ENCODE measurements at regions not wholly inside any gene's neighbourhood (a gene's known extent, or its start where the extent isn't known, plus 50 kb on each side); places are given as distances from the start of the nearest gene placed in this dataset.

DNA sequence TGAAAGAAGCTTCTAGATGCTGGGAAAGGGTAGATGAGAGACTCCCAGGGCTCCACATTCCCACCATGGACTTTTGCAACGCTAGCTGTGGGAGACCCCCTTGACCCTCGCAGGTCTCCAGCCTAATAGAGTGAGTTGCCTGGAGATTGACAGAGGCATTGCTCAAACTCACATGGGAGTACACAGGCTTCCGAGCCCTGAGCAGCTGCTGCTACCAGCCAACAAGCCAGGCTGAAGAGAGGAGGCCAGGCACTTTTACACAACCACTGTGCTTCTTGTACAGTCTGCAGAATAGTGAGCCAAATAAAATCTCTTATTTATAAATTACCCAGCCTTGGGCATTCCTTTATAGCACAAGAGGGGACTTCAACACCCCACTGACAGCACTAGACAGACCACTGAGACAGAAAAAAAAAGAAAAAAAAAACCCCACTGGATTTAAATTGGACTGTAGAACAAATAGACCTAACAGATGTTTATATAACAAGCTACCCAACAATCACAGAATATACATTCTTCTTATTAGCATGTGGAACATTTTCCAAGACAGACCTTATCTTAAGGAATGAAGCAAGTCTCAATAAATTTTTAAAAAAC, 146.2 kb downstream of the ZFAND4 start:
- in situ Hi-C loops (cut with MboI), result no loop called here
- H3K79me2 ChIP-seq (ENCODE audit: control insufficient read depth, insufficient read depth, low read length), result no peaks in the 10 kb centered on the region
- H3K27me3 ChIP-seq (replicated peaks in 1 of 2; ENCODE audit: control insufficient read depth in 2 of 2, insufficient read depth in 2 of 2, low read length in 1 of 2), result no peaks in the 10 kb centered on the region
- no peak overlapping the region for H3K27ac ChIP-seq (ENCODE audit: control insufficient read depth, insufficient read depth)
- BruUV-seq (replicated peaks), result no TSS peak
- ATAC-seq (no peak), FAIRE-seq (no peak), DNase-seq (ENCODE audit: low read depth, low spot score) (no peak)
- no peaks in the 10 kb centered on the region for H3K4me1 ChIP-seq (ENCODE audit: control insufficient read depth, insufficient read depth, low read length)
- ChIA-PET SMC1A (ENCODE audit: uncharacterized antibody, unreplicated experiment) (interaction anchor here (0.8 kb wide), 1 partner anchor 132 kb away, joined by 3 read pairs; no protein-coding TSS in a partner anchor), CTCF (interaction anchor here (0.6 to 0.7 kb wide), 3 partner anchors 25 to 276 kb away, joined by 3 read pairs; no protein-coding TSS in a partner anchor), POLR2A (interaction anchor here (0.6 kb wide), 1 partner anchor 19 kb away, joined by 4 read pairs; no protein-coding TSS in a partner anchor), RAD21 (ENCODE audit: unreplicated experiment) (no interaction called here)
- TF ChIP-seq MTA3 (IDR thresholded peaks at IDR 0.05; ENCODE audit: borderline replicate concordance, low read length) (no peak), NFXL1 (IDR thresholded peaks at IDR 0.05; ENCODE audit: borderline replicate concordance) (no peak), HDAC6 (IDR thresholded peaks at IDR 0.05; ENCODE audit: unreplicated experiment) (no peak)
- no peak overlapping the region for H3K4me3 ChIP-seq
- H3K4me2 ChIP-seq (ENCODE audit: control insufficient read depth, insufficient read depth), result no peak overlapping the region
- no peaks in the 10 kb centered on the region for H4K20me1 ChIP-seq (ENCODE audit: control insufficient read depth, insufficient read depth)
- H3K9me3 ChIP-seq (replicated peaks; ENCODE audit: control insufficient read depth, insufficient read depth, low read length), result no peaks in the 10 kb centered on the region
- H3K36me3 ChIP-seq (ENCODE audit: control insufficient read depth in 2 of 2, insufficient read depth in 2 of 2, low read length in 1 of 2), result no peaks in the 10 kb centered on the region
- intact Hi-C loops (cut with micrococcal nuclease; ENCODE audit: unreplicated experiment), result no loop called here
- H2AFZ ChIP-seq (ENCODE audit: control insufficient read depth, low read depth, low read length), result no peak overlapping the region
- H3K9ac ChIP-seq (ENCODE audit: control insufficient read depth, insufficient read depth, low read length), result no peak overlapping the region
- WGBS (ENCODE audit: insufficient coverage, insufficient replicate concordance, low lambda C conversion rate, missing lambda C conversion rate), result 47% methylated on average over 3 of the region's 3 CpGs

DNA sequence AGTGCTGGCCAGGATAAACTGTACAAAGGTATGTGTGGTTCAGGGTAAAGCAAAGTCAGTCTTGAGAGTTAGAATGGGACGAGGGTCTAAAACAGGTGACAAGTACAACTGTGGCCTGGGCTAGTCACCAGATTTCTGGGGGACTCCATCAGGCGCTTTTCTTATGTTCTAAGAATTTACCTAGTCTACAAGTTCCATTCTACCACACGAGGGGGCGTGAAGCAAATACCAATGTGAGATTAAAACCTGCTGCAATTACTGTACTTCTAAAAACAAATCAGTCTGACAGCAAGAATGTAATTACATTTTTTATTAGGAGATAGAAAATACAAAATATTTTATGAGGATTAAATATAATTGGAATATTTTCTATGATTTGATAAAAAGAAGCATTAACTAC, 146.5 kb downstream of the ALOX5 start:
- ChIA-PET SMC1A (ENCODE audit: uncharacterized antibody, unreplicated experiment) (no interaction called here), RAD21 (ENCODE audit: unreplicated experiment) (no interaction called here), POLR2A (no interaction called here), CTCF (no interaction called here)
- Histone ChIP-seq H3K27me3 (replicated peaks in 1 of 2; ENCODE audit: control insufficient read depth in 2 of 2, insufficient read depth in 2 of 2, low read length in 1 of 2) (no peaks in the 10 kb centered on the region), H2AFZ (ENCODE audit: control insufficient read depth, low read depth, low read length) (no peak overlapping the region), H3K27ac (ENCODE audit: control insufficient read depth, insufficient read depth) (no peak overlapping the region), H3K9ac (ENCODE audit: control insufficient read depth, insufficient read depth, low read length) (no peak overlapping the region), H3K36me3 (ENCODE audit: control insufficient read depth in 2 of 2, insufficient read depth in 2 of 2, low read length in 1 of 2) (no peaks in the 10 kb centered on the region), H3K9me3 (replicated peaks; ENCODE audit: control insufficient read depth, insufficient read depth, low read length) (no peaks in the 10 kb centered on the region), H3K4me3 (no peak overlapping the region), H4K20me1 (ENCODE audit: control insufficient read depth, insufficient read depth) (no peaks in the 10 kb centered on the region), H3K4me1 (ENCODE audit: control insufficient read depth, insufficient read depth, low read length) (no peaks in the 10 kb centered on the region), H3K4me2 (ENCODE audit: control insufficient read depth, insufficient read depth) (no peak overlapping the region), H3K79me2 (ENCODE audit: control insufficient read depth, insufficient read depth, low read length) (no peaks in the 10 kb centered on the region)
- in situ Hi-C loops (cut with MboI) (no loop called here), intact Hi-C loops (cut with micrococcal nuclease; ENCODE audit: unreplicated experiment) (no loop called here)
- BruUV-seq (replicated peaks), result no TSS peak
- FAIRE-seq (no peak), ATAC-seq (no peak), DNase-seq (ENCODE audit: low read depth, low spot score) (no peak)
- 98% methylated on average over 4 of the region's 4 CpGs for WGBS (ENCODE audit: insufficient coverage, insufficient replicate concordance, low lambda C conversion rate, missing lambda C conversion rate)
- TF ChIP-seq IKZF2 (IDR thresholded peaks at IDR 0.05), result no peak

Data from GM12878 (cell line).